NT2/D1 (cell line): ENCODE measurements at regions not wholly inside any gene's neighbourhood (a gene's known extent, or its start where the extent isn't known, plus 50 kb on each side); places are given as distances from the start of the nearest gene placed in this dataset.

Experiments
- DNase-seq: peaks from one replicate; pipeline ENCODE4 v3.0.0-alpha.2; 2011; ENCODE audit warnings: low read depth, low spot score
- H3K27me3 ChIP-seq: 2 replicates; pipeline ENCODE4 v1.6.0; 2011; ENCODE audit warnings: mild to moderate bottlenecking; ENCODE audit not compliant: insufficient read length, insufficient read depth
- H3K36me3 ChIP-seq: 2 replicates; pipeline ENCODE4 v1.6.1; 2011; ENCODE audit warnings: mild to moderate bottlenecking, low read length, mixed read lengths; ENCODE audit not compliant: insufficient read depth, insufficient read length
- H3K4me1 ChIP-seq: 2 replicates; pipeline ENCODE4 v1.5.1; 2011; ENCODE audit not compliant: insufficient read depth, insufficient read length
- H3K4me3 ChIP-seq: 2 replicates; pipeline ENCODE4 v1.5.1; 2011; ENCODE audit warnings: low read depth; ENCODE audit not compliant: insufficient read length
- H3K9ac ChIP-seq: 2 replicates; pipeline ENCODE4 v1.6.0; 2011; ENCODE audit warnings: low read depth; ENCODE audit not compliant: insufficient read length
- H3K9me3 ChIP-seq: 2 replicates; pipeline ENCODE4 v1.5.1; 2011; ENCODE audit warnings: mild to moderate bottlenecking, low read length; ENCODE audit not compliant: insufficient read depth
- SUZ12 ChIP-seq: IDR thresholded peaks from 2 replicates; pipeline ENCODE4 v1.6.1; 2011; ENCODE audit not compliant: insufficient read length, insufficient read depth; ENCODE audit errors: extremely low read depth
- YY1 ChIP-seq: IDR thresholded peaks from 2 replicates; pipeline ENCODE4 v1.6.1; 2011; ENCODE audit not compliant: insufficient read length, insufficient read depth
- ZNF274 ChIP-seq: IDR thresholded peaks from 2 replicates; pipeline ENCODE4 v1.6.1; 2011; ENCODE audit warnings: mild to moderate bottlenecking, low read depth, low read length

- no peak for DNase-seq
- Histone ChIP-seq H3K4me1 (no peaks in the 10 kb centered on the region), H3K27me3 (no peaks in the 10 kb centered on the region), H3K9me3 (no peaks in the 10 kb centered on the region), H3K36me3 (no peaks in the 10 kb centered on the region), H3K4me3 (no peak overlapping the region), H3K9ac (no peak overlapping the region)
- TF ChIP-seq YY1 (no peak), ZNF274 (no peak), SUZ12 (no peak)
Measured at GRCh38 chr4:176924238-176924637, 131.5 kb upstream of the VEGFC start.

GRCh38 chr4:176925962-176926361 is 133.2 kb upstream of the VEGFC start:
- no peaks in the 10 kb centered on the region for H3K36me3 ChIP-seq
- H3K4me1 ChIP-seq, result no peaks in the 10 kb centered on the region
- H3K27me3 ChIP-seq, result no peaks in the 10 kb centered on the region
- H3K4me3 ChIP-seq, result no peak overlapping the region
- no peaks in the 10 kb centered on the region for H3K9me3 ChIP-seq
- TF ChIP-seq SUZ12 (no peak), YY1 (no peak), ZNF274 (no peak)
- DNase-seq, result no peak
- H3K9ac ChIP-seq, result no peak overlapping the region

- TF ChIP-seq YY1 (no peak), ZNF274 (no peak), SUZ12 (no peak)
- H3K36me3 ChIP-seq, result no peaks in the 10 kb centered on the region
- H3K9ac ChIP-seq, result no peak overlapping the region
- no peak overlapping the region for H3K4me3 ChIP-seq
- H3K4me1 ChIP-seq, result no peaks in the 10 kb centered on the region
- H3K27me3 ChIP-seq, result no peaks in the 10 kb centered on the region
- no peak for DNase-seq
- H3K9me3 ChIP-seq, result no peaks in the 10 kb centered on the region
Measured at GRCh38 chr4:176927117-176927516, 134.4 kb upstream of the VEGFC start.

GRCh38 chr4:176927664-176928063 is 134.9 kb upstream of the VEGFC start:
- Histone ChIP-seq H3K36me3 (no peaks in the 10 kb centered on the region), H3K9me3 (no peaks in the 10 kb centered on the region), H3K4me1 (no peaks in the 10 kb centered on the region), H3K27me3 (no peaks in the 10 kb centered on the region), H3K4me3 (no peak overlapping the region), H3K9ac (no peak overlapping the region)
- no peak for DNase-seq
- TF ChIP-seq YY1 (no peak), ZNF274 (no peak), SUZ12 (no peak)

- H3K9me3 ChIP-seq, result no peaks in the 10 kb centered on the region
- no peak for DNase-seq
- no peak overlapping the region for H3K4me3 ChIP-seq
- H3K4me1 ChIP-seq, result no peaks in the 10 kb centered on the region
- TF ChIP-seq SUZ12 (no peak), ZNF274 (no peak), YY1 (no peak)
- no peaks in the 10 kb centered on the region for H3K36me3 ChIP-seq
- no peaks in the 10 kb centered on the region for H3K27me3 ChIP-seq
- no peak overlapping the region for H3K9ac ChIP-seq
Measured at GRCh38 chr4:176939445-176939844, 146.7 kb upstream of the VEGFC start.

- DNase-seq, result no peak
- H3K4me1 ChIP-seq, result no peaks in the 10 kb centered on the region
- no peaks in the 10 kb centered on the region for H3K36me3 ChIP-seq
- no peak for TF ChIP-seq SUZ12
- no peak for TF ChIP-seq ZNF274
- no peak for TF ChIP-seq YY1
- no peak overlapping the region for H3K9ac ChIP-seq
- no peaks in the 10 kb centered on the region for H3K9me3 ChIP-seq
- no peak overlapping the region for H3K4me3 ChIP-seq
- H3K27me3 ChIP-seq, result no peaks in the 10 kb centered on the region
Measured at GRCh38 chr4:176945334-176945733, 152.6 kb upstream of the VEGFC start.

- no peaks in the 10 kb centered on the region for H3K9me3 ChIP-seq
- no peak overlapping the region for H3K4me3 ChIP-seq
- TF ChIP-seq SUZ12, result no peak
- TF ChIP-seq YY1, result no peak
- TF ChIP-seq ZNF274, result no peak
- no peak for DNase-seq
- H3K27me3 ChIP-seq, result no peaks in the 10 kb centered on the region
- H3K36me3 ChIP-seq, result no peaks in the 10 kb centered on the region
- no peaks in the 10 kb centered on the region for H3K4me1 ChIP-seq
- H3K9ac ChIP-seq, result no peak overlapping the region
Measured at GRCh38 chr4:176949029-176949428, 156.3 kb upstream of the VEGFC start.

- TF ChIP-seq SUZ12 (no peak), ZNF274 (no peak), YY1 (no peak)
- Histone ChIP-seq H3K27me3 (no peaks in the 10 kb centered on the region), H3K36me3 (no peaks in the 10 kb centered on the region), H3K9me3 (peaks cover 10% of the 10 kb centered on the region), H3K4me1 (no peaks in the 10 kb centered on the region), H3K4me3 (no peak overlapping the region), H3K9ac (no peak overlapping the region)
- DNase-seq, result no peak
Measured at GRCh38 chr4:176953021-176953420, 160.3 kb upstream of the VEGFC start.
